Retina (tissue), 1 donor: ENCODE measurements at regions not wholly inside any gene's neighbourhood (a gene's known extent, or its start where the extent isn't known, plus 50 kb on each side); places are given as distances from the start of the nearest gene placed in this dataset.
"Not testable (repeated sequence)": the region's sequence is repeated elsewhere in the genome, so short reads cannot be mapped to it uniquely, and the experiment has no call there.

ENCODE experiments used
- DNase-seq: peaks from one replicate; pipeline ENCODE4 v3.0.0-alpha.2; 2016

DNA sequence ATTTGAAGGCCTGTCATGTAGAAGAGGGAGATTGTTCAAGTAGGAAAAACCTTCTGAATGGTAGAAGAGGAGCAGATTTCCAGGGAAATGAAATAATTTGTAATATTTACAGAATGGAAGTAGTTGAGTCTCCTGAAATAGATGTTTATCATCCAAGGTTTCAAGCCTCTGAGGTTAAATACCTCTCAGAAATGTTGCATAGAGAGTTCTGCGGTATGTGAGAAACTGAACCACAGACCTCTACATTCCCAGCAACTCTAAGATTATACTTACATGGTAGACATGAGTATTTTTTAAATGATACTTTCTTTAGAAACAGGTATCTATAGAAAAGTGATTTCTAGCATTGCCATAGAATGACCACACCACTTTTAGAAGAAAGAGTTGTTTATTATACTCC is 379.8 kb upstream of the FANCL start:
- no peak for DNase-seq

DNA sequence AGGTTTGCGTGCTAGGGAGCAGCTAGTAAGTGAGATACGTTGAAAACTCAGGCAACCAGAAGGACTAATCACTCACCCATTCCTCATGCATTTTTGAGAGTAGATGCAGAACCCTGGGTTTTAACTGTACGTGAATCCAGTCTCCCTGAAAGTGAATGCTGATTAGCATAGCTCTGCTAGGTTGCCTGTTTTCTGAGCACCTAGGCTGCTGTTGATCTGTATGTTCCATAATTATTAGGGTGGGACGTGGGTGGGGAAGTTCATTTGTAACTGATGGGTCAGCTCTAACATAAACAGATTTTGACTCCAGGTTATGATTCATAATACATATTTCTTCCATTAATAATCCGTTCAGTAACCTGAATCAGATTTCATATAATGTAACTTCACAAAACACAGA is 379.0 kb upstream of the FANCL start:
- DNase-seq, result no peak

DNA sequence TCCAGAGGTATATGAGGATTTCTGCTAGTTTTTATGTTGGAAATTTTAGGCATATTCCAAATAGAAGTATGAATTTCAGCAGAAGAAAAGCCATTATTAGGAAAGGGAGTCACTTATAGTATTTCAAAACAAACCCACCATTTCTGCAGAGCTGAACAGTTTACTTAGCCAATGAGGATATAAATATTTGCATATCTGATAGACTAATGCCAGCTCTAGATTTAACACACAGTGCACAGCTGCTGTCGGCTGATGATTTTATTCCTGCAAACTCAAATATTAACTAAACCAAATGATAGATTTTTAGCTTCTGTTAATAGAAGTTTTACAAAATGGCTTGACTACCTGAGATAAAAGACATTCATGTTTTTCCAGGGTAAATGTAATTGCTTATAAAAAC is 375.8 kb upstream of the FANCL start:
- DNase-seq, result no peak

DNA sequence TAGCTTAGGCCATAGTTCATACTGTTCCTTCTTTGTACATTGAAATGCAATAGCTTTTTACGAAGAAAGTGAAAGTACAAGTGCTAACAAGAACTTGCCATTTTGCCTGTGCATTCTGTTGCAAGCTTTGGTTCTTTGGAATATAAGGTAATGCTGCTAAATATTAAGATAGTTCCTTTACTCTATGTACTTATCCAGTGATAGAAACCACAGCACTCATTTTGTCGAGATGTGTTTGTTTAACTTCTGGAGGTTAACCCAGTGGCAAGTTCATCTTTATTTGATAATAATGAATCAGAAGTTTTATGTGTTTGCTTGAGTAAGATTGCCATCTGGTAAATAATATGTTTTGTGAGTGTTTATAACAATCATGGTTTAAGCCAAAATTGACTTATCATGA is 373.1 kb upstream of the FANCL start:
- DNase-seq, result no peak

DNA sequence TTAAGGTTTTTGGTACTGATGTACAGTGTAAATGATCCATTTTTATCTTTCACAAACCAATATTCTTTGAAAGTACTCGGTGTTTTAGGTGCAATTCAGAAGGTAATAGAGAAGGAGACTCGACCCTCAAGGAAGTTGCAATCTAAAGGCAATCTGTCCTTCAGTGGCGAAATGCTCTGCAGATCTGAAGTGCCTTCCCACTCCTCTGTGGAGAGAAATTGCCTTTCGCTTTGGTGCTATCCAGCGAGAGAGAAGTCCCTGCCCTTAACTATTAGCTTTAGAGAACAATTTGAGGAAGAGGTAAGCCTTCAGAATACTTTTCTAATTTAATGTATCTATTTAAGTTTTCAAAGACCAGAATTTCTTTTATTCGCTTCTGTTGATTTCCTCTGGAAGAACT is 371.8 kb upstream of the FANCL start:
- DNase-seq, result no peak

DNA sequence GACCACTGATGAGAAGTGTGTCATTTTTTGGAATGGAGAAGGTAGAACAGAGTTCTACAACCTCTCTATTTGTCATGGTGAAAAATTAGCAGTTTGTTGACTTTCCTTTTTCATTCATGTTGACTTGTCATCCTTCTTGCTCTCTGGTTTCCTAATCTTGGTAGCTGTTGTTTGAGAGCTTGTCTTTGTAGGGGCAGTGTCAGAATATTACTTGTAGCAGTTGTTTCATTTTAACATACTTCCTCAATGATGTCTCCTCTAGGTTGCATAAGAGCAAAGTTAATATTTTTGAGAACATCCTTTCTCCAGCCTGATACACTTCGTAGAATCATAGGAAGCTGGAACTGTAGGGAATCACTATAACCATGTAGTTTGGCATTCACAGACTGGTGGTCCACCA is 368.2 kb upstream of the FANCL start:
- no peak for DNase-seq

DNA sequence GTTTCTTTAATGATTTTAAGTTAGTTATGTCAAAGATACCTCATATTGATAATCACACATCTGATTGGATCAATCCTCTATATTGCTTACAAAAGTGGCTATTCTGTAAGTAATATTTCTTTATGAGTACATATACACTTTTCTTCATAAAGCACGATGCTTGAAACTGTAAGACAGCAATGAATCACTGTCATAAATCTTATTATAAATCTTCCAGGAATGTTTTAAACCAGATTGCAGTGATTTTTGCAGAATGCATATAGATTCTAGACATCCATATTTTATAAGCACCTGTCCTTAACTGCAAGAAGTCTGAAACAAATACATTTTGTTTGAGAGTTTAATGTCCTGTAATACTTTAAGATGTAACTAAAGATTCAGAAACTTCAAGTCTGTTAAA is 367.0 kb upstream of the FANCL start:
- DNase-seq, result no peak

DNA sequence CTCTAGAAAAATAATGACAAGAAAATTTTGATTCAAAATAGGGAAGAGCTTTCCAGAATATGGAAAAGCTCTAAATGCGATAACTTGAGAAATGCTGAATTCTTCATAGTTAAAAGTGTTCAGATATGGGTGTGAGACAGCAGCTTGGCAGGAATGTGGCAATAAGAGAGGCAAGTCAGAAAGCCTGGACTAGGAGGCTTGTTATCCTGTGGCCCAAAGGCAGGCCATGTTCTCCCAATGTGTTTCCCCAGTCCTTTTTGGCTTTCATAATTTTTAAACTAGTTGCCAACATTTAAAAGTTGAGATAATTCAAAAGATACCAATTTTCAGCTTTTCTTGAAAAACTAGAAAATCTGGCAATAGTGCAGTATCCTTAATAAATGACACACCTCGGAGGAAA is 366.3 kb upstream of the FANCL start:
- DNase-seq, result no peak

DNA sequence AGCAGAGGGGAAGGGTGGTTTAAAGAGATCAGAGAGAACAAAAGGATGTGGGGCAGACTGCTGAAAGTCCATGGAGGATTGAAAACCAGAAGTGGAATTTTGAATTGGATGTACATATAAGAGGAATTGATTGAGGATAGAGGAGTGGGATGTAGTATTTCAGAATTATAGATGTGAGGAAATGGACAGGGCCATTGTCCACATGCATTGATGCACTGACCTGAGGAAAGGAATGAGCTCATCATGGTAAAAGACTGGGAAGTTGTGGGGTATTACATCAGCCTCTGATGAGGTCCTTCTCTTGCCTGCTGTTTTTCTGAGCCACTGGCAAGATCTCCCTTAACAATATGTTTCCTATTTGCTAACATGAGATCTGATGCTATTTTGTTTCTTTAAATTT is 365.7 kb upstream of the FANCL start:
- no peak for DNase-seq

DNA sequence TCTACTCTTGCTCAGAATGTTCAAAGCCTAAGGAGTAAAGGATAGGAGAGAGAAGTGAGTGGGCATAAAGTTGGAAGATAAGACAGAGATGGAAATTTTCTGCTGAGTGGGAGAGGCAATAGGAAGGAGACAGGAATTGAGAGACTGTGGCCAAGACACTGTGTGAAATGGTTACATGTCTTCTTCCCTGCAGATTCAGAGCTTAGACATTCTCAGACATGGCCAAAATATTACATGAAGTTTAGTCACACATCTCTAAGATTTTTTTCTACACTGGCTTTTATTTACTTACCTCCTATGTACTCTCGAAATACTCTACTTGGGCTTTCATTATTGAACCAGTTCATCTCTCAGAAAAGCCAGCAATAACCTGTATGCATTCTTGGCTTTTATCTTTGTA is 363.0 kb upstream of the FANCL start:
- DNase-seq, result no peak

DNA sequence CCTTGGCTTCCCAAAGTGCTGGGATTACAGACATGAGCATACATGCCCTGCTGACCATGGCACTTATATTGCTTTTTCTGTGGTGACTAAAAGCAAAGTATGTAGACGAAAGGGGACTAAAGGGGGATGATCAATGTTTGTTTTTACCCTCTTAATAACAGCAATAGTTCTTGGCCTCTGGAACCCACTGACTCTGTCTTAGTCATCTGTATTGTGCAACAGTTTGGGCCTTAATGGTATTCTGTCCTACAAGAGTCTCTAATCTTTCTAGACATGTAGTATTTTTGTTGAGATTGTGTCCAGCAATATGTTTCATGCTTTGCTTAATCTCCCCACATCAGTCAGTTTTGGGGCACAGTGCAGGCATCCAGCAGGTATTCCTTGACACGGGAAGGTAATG is 359.9 kb upstream of the FANCL start:
- DNase-seq, result no peak

DNA sequence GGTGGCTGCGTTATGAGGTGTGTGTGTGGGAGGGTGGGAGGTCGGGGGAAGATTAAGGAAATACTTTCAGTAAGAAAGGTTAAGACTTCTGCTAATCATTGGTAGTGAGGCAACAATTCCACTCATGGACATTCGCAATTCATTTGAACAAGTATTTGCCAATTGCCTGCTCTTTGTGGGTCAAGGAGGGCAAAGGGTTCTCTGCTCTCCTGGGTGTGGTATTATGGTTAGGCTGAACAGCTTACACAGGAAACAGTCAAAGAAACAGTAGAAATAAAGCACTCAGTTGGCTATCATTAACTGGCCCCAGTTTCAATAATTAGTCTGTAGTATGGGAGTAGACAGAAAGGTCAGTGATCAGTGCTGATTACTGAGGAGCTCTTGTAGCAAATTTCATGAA is 357.0 kb upstream of the FANCL start:
- DNase-seq, result no peak

DNA sequence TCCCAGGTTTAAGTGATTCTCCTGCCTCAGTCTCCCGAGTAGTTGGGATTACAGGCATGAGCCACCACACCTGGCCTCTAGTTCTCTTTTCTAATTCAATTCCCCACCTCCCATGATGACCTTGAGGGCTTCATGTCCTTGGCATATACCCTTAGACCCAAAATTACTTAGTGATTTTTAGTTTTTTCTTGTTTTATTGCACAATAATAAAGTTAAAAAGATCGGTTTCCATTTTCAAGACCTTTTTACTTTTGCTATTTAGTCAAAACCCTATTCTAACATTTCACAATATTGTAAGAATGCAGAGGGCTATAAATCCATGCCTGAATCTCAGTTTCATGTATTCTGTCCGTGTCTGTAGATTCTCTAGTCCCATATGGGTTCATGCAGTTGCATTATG is 354.6 kb upstream of the FANCL start:
- no peak for DNase-seq

DNA sequence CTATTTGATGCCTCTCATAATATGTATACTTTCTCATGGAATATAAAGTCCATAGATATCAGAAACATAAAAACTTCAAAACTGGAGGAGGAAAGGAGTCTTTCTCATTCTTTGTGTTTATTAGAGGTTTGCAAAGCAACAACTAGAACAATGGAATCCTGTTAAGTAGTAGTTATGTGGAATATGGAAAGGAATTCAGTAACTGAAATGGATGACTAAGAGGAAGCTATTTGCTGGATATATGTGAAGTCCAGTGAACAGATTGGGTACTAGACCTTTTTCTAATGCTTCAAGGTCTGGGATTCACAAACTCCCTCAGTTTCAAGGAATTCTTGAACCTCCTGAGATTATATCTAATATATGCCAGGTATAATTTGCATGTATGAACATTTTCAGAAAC is 353.6 kb upstream of the FANCL start:
- DNase-seq, result no peak

DNA sequence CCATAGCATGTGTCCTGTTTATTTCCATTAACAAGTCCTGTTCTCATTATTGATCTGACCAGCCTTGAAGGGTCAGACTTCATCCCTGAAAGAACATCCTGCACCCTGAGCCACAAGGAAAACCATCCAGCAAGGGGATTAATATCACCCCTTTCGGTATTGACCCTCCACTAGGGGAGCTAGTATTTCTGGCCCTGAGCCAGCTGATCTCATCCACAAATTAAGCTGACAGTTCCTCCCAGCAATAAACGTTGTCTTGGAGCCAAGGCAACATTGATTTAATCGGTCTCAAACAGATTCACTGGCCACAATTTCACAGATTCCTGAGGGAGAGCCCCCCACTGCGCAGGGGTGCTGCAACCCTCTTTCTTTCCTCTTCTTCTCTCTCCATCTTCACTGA is 353.1 kb upstream of the FANCL start:
- DNase-seq, result peak; percentile 41

DNA sequence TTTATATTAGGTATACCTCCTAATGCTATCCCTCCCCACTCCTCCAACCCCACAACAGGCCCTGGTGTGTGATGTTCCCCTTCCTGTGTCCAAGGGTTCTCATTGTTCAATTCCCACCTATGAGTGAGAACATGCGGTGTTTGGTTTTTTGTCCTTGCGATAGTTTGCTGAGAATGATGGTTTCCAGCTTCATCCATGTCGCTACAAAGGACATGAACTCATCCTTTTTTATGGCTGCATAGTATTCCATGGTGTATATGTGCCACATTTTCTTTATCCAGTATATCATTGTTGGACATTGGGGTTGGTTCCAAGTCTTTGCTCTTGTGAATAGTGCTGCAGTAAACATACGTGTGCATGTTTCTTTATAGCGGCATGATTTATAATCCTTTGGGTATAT is 345.1 kb upstream of the FANCL start:
- not testable (repeated sequence) for DNase-seq

DNA sequence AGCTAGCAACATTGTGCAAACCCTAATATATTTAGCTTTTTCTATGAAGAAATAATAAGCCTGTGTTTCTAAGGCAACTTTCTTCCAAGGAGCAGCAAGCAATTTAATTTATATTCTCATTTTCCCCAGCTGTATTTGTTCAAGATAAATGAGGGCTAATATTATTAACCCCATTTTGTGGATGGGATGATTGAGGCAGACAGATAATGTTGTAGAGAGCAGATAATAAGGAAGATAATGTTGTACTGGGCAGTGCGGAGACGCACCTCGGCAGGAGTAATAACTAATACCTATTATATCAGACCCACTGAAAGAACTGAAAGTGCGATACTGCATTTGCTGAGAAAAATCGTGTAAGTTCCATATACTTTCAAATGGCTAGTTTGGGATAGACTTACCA is 344.1 kb upstream of the FANCL start:
- DNase-seq, result no peak

DNA sequence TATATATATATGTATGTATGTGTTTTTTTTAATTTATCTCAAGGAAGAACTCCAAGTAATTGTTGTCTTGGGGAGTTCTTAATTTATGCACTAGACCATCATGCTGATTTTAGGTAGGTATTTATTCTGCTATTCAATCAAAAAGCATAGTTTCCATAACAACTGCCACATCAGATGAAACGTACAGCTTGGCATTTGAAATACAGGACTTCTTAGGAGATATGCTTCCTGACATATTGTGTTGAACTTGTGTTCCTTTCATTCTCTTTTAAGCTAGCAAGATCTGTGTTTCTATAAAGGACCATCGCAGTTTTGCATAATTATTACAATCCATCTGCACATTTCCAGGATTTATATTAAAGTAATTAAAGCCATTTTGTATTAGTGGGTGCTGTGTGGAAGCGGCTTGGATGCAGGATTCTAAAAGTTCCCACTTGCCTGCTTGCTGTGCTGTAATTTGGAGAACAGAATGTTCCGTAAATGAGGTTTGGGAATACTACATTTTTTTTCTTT is 343.5 kb upstream of the FANCL start:
- no peak for DNase-seq

DNA sequence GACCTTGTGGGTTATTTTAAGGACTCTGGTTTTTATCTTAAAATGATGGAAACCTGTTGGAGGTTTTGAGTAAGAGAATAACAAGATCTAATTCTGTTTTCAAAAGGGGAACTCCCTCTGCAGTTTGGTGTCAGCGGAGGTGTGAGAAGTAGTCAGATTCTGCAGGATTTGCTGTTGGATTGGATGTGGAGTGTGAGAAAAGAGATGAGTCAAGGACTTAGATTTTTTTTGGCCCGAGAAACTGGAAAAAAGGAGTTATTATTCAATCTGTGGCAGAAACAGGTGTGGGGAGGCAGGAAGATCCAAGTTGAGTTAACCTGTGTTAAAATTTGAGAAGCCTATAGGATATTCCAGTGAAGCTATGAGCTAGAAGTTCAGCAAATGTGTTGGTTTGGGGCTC is 337.2 kb upstream of the FANCL start:
- DNase-seq, result no peak

DNA sequence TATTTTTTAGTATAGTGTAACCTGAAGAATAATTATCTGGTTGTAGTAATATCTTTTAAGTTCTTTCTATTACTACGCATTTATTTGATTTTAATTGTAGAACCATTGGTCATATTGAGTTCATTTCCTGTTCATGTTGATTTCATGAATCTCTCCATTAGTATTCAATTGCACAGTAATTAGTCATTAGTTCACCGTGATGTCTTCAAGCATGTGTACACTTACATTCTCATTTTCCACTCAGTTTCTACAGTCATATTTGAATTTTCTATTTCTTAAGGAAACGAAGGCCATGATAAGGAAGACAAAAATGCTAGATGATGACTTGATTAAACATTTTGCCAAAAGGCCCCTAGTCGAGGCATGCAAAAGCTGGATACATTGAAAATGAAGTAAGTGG is 333.7 kb upstream of the FANCL start:
- no peak for DNase-seq

DNA sequence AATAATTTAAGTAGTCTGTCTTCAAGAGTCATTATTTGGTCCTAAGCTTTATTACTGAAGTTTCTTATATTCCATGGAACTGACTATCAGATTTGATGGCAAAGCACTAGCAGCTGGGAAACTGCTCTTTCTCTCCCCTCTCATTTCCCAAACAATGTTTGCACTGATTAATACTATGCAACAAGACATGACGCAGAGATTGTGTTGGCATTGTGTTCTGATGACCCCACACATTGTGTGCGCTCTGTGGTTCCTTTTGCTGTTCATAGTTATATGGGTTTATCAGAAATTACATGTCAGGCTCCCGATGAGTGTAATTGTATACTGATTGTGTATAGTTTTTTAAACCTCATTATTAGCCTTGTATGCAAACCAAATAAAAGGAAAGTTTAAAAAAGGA is 331.6 kb upstream of the FANCL start:
- peak; percentile 48 for DNase-seq

DNA sequence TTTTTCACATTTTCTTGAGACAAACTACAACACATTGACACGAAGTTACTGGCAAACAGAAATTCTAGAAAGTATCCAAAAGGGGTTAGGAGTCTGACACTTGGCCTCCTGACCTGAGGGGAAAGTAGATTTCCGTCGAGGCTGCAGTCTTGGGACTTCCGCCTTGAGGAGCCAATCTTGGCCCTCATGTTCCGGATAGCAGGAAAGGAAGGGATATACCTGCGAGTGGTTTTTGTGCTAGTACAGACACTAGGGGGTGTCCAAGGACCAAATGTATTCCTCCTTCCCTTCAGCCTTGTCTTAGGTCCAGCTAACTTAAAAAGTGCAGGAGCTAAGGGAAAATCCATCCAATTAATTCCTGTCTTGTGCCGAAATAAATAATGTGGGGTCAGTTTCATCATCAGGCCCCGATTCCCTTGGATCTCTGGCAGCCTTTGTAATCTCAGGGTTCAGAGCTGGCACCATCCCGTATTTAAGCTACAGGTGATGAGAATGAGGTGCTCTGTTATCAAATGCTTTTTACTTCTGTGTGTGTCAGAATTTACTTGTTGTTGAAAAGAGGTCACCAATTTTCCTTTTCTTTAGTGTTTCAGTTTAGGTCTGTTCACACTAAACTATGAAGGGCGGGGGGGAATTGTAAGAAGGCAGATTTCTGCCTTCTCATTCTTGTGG is 330.2 kb upstream of the FANCL start:
- peak; percentile 72 for DNase-seq

DNA sequence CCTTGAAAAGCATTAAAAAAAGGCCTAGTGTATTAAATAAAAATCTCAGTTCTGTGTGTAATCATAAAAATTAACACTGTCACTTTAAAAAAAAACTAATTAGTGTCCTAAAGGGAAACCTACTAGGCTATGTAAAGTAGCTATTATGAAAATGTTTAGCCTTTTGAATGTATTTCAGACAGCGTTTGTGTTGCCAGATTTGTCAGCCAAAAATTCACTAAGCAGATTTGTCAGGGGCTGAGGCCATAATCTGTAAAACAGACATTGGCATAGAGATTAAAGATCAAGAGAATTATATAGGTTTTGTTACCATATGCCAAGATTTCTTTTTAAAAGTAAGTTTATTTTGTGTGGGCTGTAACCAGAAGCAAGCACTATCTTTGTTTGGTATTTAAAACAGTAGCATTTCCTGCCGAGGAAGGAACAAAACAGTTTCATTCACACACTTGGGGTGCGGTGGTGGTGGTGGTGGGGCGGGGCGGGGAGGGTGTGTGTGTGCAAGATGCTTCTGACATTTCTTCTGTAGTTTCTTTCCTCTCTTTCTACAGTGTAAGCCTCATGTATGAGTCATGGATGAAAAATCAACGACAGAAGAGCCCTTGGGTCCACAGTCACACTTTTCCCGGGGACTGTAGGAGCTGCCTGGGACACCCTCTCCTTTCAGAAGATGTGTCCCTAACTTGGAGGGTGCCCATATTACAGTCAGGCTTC is 328.5 kb upstream of the FANCL start:
- DNase-seq, result no peak

DNA sequence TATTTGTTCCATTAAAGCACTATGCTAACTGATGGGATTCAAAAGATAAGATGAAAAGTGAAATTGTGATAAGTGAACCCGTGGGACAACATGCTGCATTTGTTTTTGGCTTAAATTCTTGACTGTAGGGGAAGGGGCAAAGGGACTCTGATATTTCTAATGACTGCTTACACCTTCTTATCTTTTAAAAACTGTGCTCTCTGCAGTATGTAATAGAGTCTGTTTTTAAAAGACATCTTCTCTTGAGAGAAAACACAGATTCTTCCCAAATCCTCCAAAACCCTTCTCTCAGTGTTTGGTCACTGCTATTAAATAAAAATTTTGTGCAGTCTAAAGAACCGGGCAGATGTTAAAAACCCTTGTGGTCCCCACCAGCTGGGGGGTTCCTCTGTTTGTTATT is 327.8 kb upstream of the FANCL start:
- no peak for DNase-seq

DNA sequence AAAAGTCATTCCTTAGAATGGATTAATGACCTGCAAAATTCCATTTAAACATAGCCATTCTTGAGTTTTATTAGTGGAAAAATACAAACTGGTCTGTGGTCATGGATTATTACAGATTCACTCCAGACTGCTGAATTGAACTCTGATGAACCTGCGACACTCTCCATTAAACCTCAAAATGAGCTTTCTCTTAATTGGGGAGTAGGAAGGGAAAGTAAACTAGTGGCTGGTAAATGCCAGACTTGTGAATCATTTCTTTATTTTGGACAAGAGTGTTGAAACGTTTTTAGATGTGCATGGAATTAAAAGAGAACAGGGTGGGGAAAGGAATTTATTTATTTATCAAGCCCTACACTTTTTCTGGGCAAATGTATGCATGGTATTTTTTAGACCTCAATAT is 321.2 kb upstream of the FANCL start:
- no peak for DNase-seq
